WTC11 (cell line): ENCODE measurements at regions not wholly inside any gene's neighbourhood (a gene's known extent, or its start where the extent isn't known, plus 50 kb on each side); places are given as distances from the start of the nearest gene placed in this dataset.
"Not testable (repeated sequence)": the region's sequence is repeated elsewhere in the genome, so short reads cannot be mapped to it uniquely, and the experiment has no call there.

ENCODE experiments used
- ATAC-seq: fragments of 200-7000 bp; cut with Tn5 transposase; 2 replicates; pipeline ENCODE4 v1.10.0; 2021; ENCODE audit warnings: mild to moderate bottlenecking, moderate library complexity
- CTCF ChIA-PET: fragments of 300-600 bp; sonication (Branson Sonifier 250); formaldehyde crosslinking; loops from one replicate; lab custom pipeline; 2021; ENCODE audit warnings: antibody characterized with exemption; lab: Charles Lee
- POLR2A ChIA-PET: fragments of 350-600 bp; sonication (Branson Sonifier 250); formaldehyde crosslinking; loops from one replicate; lab custom pipeline; 2021; ENCODE audit warnings: antibody characterized with exemption; lab: Charles Lee
- DNase-seq: peaks from one replicate; pipeline ENCODE4 v3.0.0; 2021; ENCODE audit warnings: low spot score
- H3K27ac Mint-ChIP-seq: 2 replicates; pipeline ENCODE4 v1.8.0; 2021; ENCODE audit warnings: mixed read lengths
- H3K27me3 Mint-ChIP-seq: 2 replicates; pipeline ENCODE4 v1.8.0; 2021; ENCODE audit warnings: low read depth, mild to moderate bottlenecking, moderate library complexity, mixed read lengths
- H3K36me3 Mint-ChIP-seq: 2 replicates; pipeline ENCODE4 v1.8.0; 2021; ENCODE audit warnings: mixed read lengths
- H3K4me1 Mint-ChIP-seq: 2 replicates; pipeline ENCODE4 v1.8.0; 2022; ENCODE audit warnings: mixed read lengths
- H3K4me3 Mint-ChIP-seq: 2 replicates; pipeline ENCODE4 v1.8.0; 2021; ENCODE audit warnings: mild to moderate bottlenecking, moderate library complexity, mixed read lengths
- H3K9me3 Mint-ChIP-seq: 2 replicates; pipeline ENCODE4 v1.8.0; 2021; ENCODE audit warnings: mixed read lengths
- ELF4 ChIP-seq: sonication (generic); formaldehyde crosslinking; IDR thresholded peaks from 2 replicates; pipeline ENCODE4 v1.8.1; 2022; ENCODE audit warnings: low read depth, mild to moderate bottlenecking, moderate library complexity, missing genetic modification reagents
- GTF2I ChIP-seq: fragments of 250-450 bp; sonication (Bioruptor Pico); conservative IDR thresholded peaks from 2 replicates; pipeline ENCODE4 v1.4.0; 2021; ENCODE audit warnings: mild to moderate bottlenecking
- IRF2 ChIP-seq: sonication (generic); formaldehyde crosslinking; IDR thresholded peaks from 2 replicates; pipeline ENCODE4 v1.8.0; 2022; ENCODE audit warnings: low read depth, missing genetic modification reagents, borderline replicate concordance
- JAZF1 ChIP-seq: fragments of 250-450 bp; sonication (Bioruptor Pico); IDR thresholded peaks from 2 replicates; pipeline ENCODE4 v1.9.0; 2021; ENCODE audit warnings: moderate library complexity, mild to moderate bottlenecking, inconsistent platforms
- MYBL2 ChIP-seq: sonication (generic); formaldehyde crosslinking; IDR thresholded peaks from 2 replicates; pipeline ENCODE4 v1.8.1; 2023; ENCODE audit warnings: mild to moderate bottlenecking, moderate library complexity, missing genetic modification reagents
- NFATC4 ChIP-seq: fragments of 250-450 bp; sonication (Bioruptor Pico); IDR thresholded peaks from 2 replicates; pipeline ENCODE4 v1.9.0; 2021; ENCODE audit warnings: mild to moderate bottlenecking
- NFE2L1 ChIP-seq: sonication (generic); formaldehyde crosslinking; IDR thresholded peaks from 2 replicates; pipeline ENCODE4 v1.8.1; 2023; ENCODE audit warnings: missing genetic modification reagents
- NR1H2 ChIP-seq: sonication (generic); formaldehyde crosslinking; IDR thresholded peaks from 2 replicates; pipeline ENCODE4 v1.9.0; 2021; ENCODE audit warnings: mild to moderate bottlenecking, moderate library complexity, missing genetic modification reagents
- SMAD3 ChIP-seq: sonication (generic); formaldehyde crosslinking; IDR thresholded peaks from 2 replicates; pipeline ENCODE4 v1.8.0; 2022; ENCODE audit warnings: missing genetic modification reagents, mild to moderate bottlenecking, borderline replicate concordance
- ZNF138 ChIP-seq: sonication (generic); formaldehyde crosslinking; conservative IDR thresholded peaks from 2 replicates; pipeline ENCODE4 v1.8.1; 2022; ENCODE audit warnings: mild to moderate bottlenecking, moderate library complexity, missing genetic modification reagents
- ZNF396 ChIP-seq: fragments of 250-450 bp; sonication (Bioruptor Pico); IDR thresholded peaks from 2 replicates; pipeline ENCODE4 v1.8.0; 2021; ENCODE audit warnings: mild to moderate bottlenecking, moderate library complexity, borderline replicate concordance
- TF ChIP-seq, protein P1 (sequence below): sonication (generic); formaldehyde crosslinking; IDR thresholded peaks from 2 replicates; pipeline ENCODE4 v1.8.1; 2023; ENCODE audit warnings: mild to moderate bottlenecking, moderate library complexity, missing genetic modification reagents
- TF ChIP-seq, protein P2 (sequence below): sonication (generic); formaldehyde crosslinking; conservative IDR thresholded peaks from 2 replicates; pipeline ENCODE4 v1.8.1; 2022; ENCODE audit warnings: mild to moderate bottlenecking, missing genetic modification reagents
- TF ChIP-seq, protein P3 (sequence below): sonication (generic); formaldehyde crosslinking; IDR thresholded peaks from 2 replicates; pipeline ENCODE4 v1.8.0; 2023; ENCODE audit warnings: mild to moderate bottlenecking, missing genetic modification reagents
- TF ChIP-seq, protein P4 (sequence below): fragments of 250-450 bp; sonication (Bioruptor Pico); IDR thresholded peaks from 2 replicates; pipeline ENCODE4 v2.1.2; 2022; ENCODE audit warnings: mild to moderate bottlenecking, moderate library complexity
- TF ChIP-seq, protein P5 (sequence below): fragments of 200-600 bp; IDR thresholded peaks from 2 replicates; pipeline ENCODE4 v1.8.0; 2022; ENCODE audit warnings: antibody characterized with exemption
- TF ChIP-seq, protein P6 (sequence below): sonication (generic); formaldehyde crosslinking; IDR thresholded peaks from 2 replicates; pipeline ENCODE4 v1.8.1; 2023; ENCODE audit warnings: mild to moderate bottlenecking, missing genetic modification reagents, moderate library complexity
- TF ChIP-seq, protein P7 (sequence below): sonication (generic); formaldehyde crosslinking; IDR thresholded peaks from 2 replicates; pipeline ENCODE4 v1.8.1; 2023; ENCODE audit warnings: mild to moderate bottlenecking, missing genetic modification reagents, borderline replicate concordance

DNA sequence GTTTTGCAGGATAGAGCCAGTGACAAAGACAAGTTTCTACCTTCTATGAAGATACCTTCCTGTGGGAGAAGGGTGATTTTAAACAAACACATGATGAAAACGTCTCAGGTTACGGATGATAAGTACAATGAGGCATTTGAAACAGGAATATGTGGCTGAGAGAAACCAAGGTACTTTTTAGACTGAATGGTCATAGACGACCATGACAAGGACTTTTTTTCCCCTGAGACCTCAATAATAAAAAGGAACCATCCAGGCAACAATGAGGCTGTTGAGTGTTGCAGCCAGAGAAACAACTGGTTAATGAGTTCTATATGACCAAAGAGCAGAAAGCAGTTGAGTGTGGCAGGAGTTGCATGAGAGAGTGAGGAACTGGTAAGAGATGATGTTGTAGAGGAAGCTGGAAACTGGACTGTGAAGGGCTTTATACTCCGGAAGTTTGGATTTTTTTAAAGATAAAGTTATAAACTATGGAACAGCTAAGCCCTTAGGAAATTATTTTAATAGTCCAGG is 306.1 kb upstream of the CYRIA start (continued):
- TF ChIP-seq, protein P1, sequence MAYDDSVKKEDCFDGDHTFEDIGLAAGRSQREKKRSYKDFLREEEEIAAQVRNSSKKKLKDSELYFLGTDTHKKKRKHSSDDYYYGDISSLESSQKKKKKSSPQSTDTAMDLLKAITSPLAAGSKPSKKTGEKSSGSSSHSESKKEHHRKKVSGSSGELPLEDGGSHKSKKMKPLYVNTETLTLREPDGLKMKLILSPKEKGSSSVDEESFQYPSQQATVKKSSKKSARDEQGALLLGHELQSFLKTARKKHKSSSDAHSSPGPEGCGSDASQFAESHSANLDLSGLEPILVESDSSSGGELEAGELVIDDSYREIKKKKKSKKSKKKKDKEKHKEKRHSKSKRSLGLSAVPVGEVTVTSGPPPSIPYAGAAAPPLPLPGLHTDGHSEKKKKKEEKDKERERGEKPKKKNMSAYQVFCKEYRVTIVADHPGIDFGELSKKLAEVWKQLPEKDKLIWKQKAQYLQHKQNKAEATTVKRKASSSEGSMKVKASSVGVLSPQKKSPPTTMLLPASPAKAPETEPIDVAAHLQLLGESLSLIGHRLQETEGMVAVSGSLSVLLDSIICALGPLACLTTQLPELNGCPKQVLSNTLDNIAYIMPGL (CRISPR knock-in tag): no peak
- TF ChIP-seq GTF2I (CRISPR knock-in tag) (no peak), NR1H2 (CRISPR knock-in tag) (no peak), NFE2L1 (CRISPR knock-in tag) (no peak)
- TF ChIP-seq, protein P2, sequence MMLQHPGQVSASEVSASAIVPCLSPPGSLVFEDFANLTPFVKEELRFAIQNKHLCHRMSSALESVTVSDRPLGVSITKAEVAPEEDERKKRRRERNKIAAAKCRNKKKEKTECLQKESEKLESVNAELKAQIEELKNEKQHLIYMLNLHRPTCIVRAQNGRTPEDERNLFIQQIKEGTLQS (CRISPR knock-in tag): no peak

DNA sequence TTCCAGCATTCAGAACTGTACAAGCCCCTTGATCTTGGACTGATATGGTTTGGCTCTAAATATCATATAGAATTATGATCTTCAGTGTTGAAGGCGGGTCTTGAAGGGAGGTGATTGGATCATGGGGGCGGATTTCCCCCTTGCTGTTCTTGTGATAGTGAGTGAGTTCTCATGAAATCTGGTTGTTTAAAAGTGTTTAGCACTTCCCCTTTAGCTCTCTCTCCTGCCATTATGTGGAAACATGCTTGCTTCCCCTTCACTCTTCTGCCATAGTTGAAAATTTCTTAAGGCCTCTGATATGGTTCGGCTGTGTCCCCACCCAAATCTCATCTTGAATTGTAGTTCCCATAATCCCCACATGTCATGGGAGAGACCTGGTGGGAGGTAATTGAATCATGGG is 305.3 kb upstream of the CYRIA start:
- H3K9me3 Mint-ChIP-seq, POLR2A ChIA-PET, H3K4me1 Mint-ChIP-seq, H3K27me3 Mint-ChIP-seq, ATAC-seq, DNase-seq, H3K4me3 Mint-ChIP-seq, H3K27ac Mint-ChIP-seq, H3K36me3 Mint-ChIP-seq, CTCF ChIA-PET: not testable (repeated sequence)

DNA sequence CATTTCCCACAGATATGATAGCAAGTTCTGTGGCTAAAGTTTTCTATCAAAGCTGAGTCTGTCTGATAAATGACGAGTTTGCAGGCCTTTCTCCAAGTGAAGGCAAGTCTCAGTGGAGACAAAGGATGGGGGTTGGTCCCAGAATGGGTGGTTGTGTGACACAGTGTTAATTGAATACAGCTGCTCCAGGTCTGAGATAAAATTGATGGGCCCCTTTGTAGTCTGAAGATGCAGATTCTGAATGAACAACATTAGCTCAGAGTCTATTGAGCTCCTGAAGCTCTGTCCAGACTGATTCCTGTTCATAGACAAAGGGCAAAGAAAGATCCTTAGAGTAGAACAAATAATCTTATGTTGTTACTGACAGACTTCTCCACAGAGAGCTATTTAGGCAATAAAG is 296.9 kb upstream of the CYRIA start:
- Mint-ChIP-seq H3K4me1 (peaks cover 2% of the 10 kb centered on the region; the same call in 1 of the 2 replicates), H3K36me3 (no peaks in the 10 kb centered on the region), H3K27ac (no peak overlapping the region), H3K27me3 (no peaks in the 10 kb centered on the region), H3K4me3 (no peak overlapping the region), H3K9me3 (no peaks in the 10 kb centered on the region)
- ChIA-PET POLR2A (no interaction called here), CTCF (interaction anchor here (1.4 kb wide), 1 partner anchor 187 kb away, joined by 4 read pairs; no protein-coding TSS in a partner anchor)
- no peak for ATAC-seq
- no peak for TF ChIP-seq SMAD3 (CRISPR knock-in tag)
- TF ChIP-seq, protein P3, sequence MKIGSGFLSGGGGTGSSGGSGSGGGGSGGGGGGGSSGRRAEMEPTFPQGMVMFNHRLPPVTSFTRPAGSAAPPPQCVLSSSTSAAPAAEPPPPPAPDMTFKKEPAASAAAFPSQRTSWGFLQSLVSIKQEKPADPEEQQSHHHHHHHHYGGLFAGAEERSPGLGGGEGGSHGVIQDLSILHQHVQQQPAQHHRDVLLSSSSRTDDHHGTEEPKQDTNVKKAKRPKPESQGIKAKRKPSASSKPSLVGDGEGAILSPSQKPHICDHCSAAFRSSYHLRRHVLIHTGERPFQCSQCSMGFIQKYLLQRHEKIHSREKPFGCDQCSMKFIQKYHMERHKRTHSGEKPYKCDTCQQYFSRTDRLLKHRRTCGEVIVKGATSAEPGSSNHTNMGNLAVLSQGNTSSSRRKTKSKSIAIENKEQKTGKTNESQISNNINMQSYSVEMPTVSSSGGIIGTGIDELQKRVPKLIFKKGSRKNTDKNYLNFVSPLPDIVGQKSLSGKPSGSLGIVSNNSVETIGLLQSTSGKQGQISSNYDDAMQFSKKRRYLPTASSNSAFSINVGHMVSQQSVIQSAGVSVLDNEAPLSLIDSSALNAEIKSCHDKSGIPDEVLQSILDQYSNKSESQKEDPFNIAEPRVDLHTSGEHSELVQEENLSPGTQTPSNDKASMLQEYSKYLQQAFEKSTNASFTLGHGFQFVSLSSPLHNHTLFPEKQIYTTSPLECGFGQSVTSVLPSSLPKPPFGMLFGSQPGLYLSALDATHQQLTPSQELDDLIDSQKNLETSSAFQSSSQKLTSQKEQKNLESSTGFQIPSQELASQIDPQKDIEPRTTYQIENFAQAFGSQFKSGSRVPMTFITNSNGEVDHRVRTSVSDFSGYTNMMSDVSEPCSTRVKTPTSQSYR (CRISPR knock-in tag): no peak
- TF ChIP-seq, protein P4, sequence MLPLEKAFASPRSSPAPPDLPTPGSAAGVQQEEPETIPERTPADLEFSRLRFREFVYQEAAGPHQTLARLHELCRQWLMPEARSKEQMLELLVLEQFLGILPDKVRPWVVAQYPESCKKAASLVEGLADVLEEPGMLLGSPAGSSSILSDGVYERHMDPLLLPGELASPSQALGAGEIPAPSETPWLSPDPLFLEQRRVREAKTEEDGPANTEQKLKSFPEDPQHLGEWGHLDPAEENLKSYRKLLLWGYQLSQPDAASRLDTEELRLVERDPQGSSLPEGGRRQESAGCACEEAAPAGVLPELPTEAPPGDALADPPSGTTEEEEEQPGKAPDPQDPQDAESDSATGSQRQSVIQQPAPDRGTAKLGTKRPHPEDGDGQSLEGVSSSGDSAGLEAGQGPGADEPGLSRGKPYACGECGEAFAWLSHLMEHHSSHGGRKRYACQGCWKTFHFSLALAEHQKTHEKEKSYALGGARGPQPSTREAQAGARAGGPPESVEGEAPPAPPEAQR: no peak
- TF ChIP-seq JAZF1 (CRISPR knock-in tag): no peak
- TF ChIP-seq, protein P5, sequence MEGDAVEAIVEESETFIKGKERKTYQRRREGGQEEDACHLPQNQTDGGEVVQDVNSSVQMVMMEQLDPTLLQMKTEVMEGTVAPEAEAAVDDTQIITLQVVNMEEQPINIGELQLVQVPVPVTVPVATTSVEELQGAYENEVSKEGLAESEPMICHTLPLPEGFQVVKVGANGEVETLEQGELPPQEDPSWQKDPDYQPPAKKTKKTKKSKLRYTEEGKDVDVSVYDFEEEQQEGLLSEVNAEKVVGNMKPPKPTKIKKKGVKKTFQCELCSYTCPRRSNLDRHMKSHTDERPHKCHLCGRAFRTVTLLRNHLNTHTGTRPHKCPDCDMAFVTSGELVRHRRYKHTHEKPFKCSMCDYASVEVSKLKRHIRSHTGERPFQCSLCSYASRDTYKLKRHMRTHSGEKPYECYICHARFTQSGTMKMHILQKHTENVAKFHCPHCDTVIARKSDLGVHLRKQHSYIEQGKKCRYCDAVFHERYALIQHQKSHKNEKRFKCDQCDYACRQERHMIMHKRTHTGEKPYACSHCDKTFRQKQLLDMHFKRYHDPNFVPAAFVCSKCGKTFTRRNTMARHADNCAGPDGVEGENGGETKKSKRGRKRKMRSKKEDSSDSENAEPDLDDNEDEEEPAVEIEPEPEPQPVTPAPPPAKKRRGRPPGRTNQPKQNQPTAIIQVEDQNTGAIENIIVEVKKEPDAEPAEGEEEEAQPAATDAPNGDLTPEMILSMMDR: no peak
- no peak for TF ChIP-seq NFATC4
- TF ChIP-seq MYBL2: no peak
- no peak for TF ChIP-seq ZNF138 (CRISPR knock-in tag)
- DNase-seq: no peak

DNA sequence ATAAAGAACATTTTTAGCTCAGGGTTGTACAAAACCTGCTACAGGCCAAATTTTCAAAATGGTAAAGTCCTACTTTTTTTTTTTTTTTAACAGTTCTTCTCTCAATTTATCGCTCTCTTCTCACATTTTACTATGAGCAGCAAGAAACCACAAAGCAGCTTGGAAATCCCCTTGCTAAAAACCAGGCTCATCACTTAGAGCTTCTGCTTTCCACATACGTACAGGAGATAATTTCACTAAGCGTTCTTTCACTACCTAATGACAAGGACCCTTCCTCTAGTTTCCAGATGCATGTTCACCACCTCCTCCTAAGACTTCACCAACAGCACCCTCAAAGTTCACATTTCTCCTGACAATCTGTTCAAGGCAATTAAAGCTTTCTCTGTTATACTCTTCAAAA is 294.9 kb upstream of the CYRIA start:
- no peak overlapping the region for H3K27ac Mint-ChIP-seq
- no peaks in the 10 kb centered on the region for H3K36me3 Mint-ChIP-seq
- no peaks in the 10 kb centered on the region for H3K9me3 Mint-ChIP-seq
- ChIA-PET CTCF (no interaction called here), POLR2A (no interaction called here)
- no peaks in the 10 kb centered on the region for H3K27me3 Mint-ChIP-seq
- H3K4me1 Mint-ChIP-seq: peaks cover 2% of the 10 kb centered on the region; the same call in 1 of the 2 replicates
- H3K4me3 Mint-ChIP-seq: no peak overlapping the region
- no peak for ATAC-seq
- no peak for DNase-seq
- TF ChIP-seq ZNF396 (CRISPR knock-in tag) (no peak), GTF2I (CRISPR knock-in tag) (no peak), ELF4 (no peak), IRF2 (CRISPR knock-in tag) (no peak)
- TF ChIP-seq, protein P6, sequence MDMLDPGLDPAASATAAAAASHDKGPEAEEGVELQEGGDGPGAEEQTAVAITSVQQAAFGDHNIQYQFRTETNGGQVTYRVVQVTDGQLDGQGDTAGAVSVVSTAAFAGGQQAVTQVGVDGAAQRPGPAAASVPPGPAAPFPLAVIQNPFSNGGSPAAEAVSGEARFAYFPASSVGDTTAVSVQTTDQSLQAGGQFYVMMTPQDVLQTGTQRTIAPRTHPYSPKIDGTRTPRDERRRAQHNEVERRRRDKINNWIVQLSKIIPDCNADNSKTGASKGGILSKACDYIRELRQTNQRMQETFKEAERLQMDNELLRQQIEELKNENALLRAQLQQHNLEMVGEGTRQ (CRISPR knock-in tag): no peak
- TF ChIP-seq, protein P7, sequence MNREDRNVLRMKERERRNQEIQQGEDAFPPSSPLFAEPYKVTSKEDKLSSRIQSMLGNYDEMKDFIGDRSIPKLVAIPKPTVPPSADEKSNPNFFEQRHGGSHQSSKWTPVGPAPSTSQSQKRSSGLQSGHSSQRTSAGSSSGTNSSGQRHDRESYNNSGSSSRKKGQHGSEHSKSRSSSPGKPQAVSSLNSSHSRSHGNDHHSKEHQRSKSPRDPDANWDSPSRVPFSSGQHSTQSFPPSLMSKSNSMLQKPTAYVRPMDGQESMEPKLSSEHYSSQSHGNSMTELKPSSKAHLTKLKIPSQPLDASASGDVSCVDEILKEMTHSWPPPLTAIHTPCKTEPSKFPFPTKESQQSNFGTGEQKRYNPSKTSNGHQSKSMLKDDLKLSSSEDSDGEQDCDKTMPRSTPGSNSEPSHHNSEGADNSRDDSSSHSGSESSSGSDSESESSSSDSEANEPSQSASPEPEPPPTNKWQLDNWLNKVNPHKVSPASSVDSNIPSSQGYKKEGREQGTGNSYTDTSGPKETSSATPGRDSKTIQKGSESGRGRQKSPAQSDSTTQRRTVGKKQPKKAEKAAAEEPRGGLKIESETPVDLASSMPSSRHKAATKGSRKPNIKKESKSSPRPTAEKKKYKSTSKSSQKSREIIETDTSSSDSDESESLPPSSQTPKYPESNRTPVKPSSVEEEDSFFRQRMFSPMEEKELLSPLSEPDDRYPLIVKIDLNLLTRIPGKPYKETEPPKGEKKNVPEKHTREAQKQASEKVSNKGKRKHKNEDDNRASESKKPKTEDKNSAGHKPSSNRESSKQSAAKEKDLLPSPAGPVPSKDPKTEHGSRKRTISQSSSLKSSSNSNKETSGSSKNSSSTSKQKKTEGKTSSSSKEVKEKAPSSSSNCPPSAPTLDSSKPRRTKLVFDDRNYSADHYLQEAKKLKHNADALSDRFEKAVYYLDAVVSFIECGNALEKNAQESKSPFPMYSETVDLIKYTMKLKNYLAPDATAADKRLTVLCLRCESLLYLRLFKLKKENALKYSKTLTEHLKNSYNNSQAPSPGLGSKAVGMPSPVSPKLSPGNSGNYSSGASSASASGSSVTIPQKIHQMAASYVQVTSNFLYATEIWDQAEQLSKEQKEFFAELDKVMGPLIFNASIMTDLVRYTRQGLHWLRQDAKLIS (CRISPR knock-in tag): no peak
